RCC 7860 (cell line): ENCODE measurements at regions not wholly inside any gene's neighbourhood (a gene's known extent, or its start where the extent isn't known, plus 50 kb on each side); places are given as distances from the start of the nearest gene placed in this dataset.

ENCODE experiments used
- DNase-seq: peaks from one replicate; pipeline ENCODE4 v3.0.0-alpha.2; 2015; ENCODE audit warnings: low spot score
- FAIRE-seq: peaks from 2 replicates; lab custom pipeline; 2012; peaks lifted over from hg19 to GRCh38; lab: Jason Lieb, UNC

- DNase-seq = peak; percentile 74
- FAIRE-seq = peak; percentile 5
Observed at GRCh38 chr1:234755449-234755863, 145.5 kb upstream of the IRF2BP2 start.

DNA sequence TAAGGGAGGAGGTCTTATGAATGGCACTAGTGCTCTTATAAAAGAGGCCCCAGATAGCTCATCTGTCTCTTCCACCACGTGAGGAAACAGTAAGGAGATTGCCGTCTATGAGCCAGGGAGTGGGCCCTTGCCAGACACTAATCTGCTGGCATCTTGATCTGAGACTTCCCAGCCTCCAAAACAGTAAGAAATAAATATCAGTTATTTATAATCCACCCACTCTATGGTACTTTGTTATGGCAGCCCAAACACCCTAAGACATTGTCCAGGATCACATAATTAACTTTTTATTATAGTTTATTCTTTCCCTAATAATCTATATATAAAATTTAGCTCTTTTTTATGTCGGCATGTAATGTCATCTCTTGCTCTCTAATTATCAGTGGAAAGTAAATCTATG lies 144.0 kb upstream of the IRF2BP2 start:
- DNase-seq = no peak
- FAIRE-seq = no peak

DNA sequence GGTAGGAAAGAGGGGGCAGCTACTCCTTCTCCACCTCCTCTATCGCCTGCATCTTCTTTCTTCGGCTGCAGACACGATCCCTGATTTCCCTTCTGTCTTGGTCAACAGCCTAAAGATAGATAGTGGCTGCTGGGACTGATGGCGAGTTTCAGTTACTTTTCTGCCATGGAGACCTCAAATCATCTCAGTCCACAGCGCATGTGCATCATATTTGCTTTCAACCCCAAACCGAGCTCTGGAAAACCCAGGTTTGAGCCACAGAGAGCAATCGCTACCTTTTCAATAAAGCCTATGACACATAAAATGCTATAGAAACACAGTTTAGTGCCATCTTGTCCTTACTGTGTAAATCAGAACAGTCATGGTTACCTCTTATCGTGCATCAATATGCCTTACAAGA lies 142.9 kb upstream of the IRF2BP2 start:
- DNase-seq (no peak), FAIRE-seq (no peak)

- DNase-seq = no peak
- FAIRE-seq = no peak
Observed at GRCh38 chr1:234751678-234752077, 141.7 kb upstream of the IRF2BP2 start.

DNA sequence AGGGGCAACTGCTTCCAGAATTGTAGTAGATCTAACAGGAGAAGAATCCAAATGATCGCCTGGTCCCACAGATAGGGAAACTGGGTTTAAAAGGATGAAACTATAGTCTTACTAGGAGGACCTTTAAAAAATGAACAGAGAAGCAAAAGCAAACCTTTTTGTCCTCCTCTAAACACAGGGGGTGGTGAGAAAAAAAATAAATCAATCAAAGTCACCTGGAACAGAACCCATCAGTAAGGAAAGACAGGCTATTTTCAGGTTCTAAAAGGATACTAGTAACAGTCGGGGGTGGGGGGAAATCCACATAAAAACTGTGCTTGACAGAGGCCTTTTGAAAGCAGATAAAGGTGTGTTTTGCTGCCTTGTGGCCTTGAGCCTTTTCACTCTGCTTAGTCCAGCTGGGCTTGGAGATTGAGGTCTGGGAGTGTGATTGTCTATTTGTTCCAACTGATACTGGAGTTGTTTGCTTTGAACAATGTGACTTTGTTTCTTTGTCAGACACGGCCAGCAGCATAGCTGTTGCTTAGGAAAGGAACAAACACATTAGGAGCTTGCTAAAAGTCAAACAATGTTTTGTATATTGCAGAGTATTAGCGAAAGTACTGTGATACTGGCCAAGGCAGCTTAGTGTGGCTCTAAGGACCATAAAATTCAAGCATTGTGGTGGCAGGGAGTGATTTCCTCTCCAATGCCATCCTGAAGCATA lies 141.1 kb upstream of the IRF2BP2 start:
- no peak for FAIRE-seq

GRCh38 chr1:234748713-234749112 lies 138.7 kb upstream of the IRF2BP2 start:
- FAIRE-seq = no peak
- no peak for DNase-seq

More for the DNA sequence above, 141.1 kb upstream of the IRF2BP2 start:
- no peak for DNase-seq

- DNase-seq (no peak), FAIRE-seq (no peak)
Observed at GRCh38 chr1:234748066-234748465, 138.1 kb upstream of the IRF2BP2 start.

DNA sequence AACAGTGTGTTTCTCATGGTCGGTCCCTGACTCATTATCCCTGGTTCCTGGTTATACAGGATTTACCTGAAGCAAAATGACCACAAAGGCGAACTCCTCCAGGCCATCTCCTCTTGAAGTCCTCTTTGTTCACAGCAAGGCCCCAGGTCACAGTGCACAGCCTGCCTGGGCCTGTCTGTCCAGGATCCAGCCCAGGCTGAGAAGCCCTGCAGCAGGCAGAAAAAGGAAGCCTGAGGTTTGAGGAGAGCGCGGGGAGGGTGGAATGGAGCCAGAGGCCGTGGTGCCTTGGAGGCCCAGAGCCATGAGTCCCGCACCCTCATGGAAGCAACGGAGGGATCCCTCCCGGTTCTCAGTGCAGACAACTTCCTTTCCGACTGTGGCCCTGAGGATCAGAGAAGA lies 136.8 kb upstream of the IRF2BP2 start:
- FAIRE-seq = no peak
- no peak for DNase-seq

GRCh38 chr1:234745844-234746797 lies 136.1 kb upstream of the IRF2BP2 start:
- DNase-seq (peak; percentile 50), FAIRE-seq (no peak)

GRCh38 chr1:234745276-234745675 lies 135.3 kb upstream of the IRF2BP2 start:
- no peak for DNase-seq
- no peak for FAIRE-seq

DNA sequence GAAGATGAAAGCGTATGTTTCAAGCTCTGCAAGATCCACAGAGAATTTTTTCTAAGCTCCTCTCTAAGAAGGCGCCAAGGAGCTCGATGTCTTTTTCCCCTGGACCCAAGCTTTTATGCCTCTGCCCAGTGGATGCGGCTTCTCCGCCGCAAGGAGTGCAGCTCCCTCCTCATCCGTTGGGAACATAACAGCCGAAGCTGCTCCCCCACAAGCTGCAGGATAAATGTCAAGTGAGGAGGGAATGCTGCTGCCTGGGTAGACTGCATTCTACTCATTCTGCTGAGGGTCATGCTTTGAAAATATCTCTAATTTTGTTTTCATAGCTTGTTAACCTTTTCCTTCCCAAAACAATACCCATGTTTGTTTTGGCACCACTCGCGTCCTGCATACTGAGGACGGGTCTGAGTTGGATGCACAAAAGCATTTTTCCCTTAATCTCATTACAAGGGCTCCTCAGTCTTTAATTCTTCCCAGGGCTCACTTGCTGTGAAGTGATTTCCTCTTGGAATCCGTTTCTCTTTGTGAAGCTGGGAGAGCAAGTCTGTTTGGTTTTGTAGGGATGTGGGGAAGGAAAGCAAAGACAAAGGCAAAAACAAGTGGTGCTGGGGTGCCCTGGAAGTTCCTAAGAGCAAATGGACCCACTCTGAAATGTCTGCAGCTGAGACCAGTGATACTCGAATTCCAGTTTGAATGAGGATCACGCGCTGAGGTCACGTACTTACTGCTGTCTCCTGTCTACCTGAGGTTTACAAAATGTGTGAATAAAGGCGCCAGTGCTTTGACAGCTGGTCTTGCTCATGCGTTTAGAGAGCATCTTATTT lies 134.0 kb upstream of the IRF2BP2 start:
- FAIRE-seq = no peak
- no peak for DNase-seq

DNA sequence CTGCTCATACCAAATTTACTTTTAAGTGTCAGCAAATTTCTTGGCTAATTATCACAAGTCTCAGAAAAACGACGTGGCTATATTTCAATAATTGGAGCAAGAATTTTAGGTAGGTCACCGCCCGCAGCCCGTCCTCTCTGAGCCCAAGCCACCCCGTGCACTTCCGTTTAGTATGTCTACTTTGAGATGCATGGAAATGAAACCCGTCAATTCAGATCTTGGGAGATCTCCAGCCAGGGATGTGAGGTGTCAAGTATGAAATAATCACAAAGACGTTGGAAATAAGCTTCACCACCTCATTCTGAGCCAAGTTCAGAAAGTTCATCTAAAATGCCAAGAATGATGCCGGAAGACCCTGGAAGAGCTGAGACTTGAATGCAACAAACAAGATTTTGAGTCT lies 132.6 kb upstream of the IRF2BP2 start:
- no peak for FAIRE-seq
- DNase-seq = no peak

DNA sequence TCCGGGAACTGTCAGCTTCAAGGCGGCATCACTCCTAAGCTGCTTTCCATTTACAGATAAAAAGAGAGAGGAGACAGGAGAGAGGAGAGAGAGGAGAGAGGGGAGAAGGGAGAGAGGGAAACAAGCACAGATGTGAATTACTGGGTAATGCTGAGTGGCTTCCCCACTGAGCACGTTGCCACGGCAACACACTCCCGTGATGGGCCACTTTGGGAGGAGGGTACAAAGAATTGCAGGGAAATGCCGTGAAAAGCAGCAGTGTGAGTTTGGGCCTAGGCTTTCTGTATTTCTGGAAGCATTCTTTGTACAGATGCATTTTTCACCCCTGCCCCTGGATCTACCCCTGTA lies 128.0 kb upstream of the IRF2BP2 start:
- no peak for FAIRE-seq

GRCh38 chr1:234735916-234736315 lies 125.9 kb upstream of the IRF2BP2 start:
- FAIRE-seq (no peak), DNase-seq (no peak)

More for the DNA sequence above, 128.0 kb upstream of the IRF2BP2 start:
- no peak for DNase-seq

DNA sequence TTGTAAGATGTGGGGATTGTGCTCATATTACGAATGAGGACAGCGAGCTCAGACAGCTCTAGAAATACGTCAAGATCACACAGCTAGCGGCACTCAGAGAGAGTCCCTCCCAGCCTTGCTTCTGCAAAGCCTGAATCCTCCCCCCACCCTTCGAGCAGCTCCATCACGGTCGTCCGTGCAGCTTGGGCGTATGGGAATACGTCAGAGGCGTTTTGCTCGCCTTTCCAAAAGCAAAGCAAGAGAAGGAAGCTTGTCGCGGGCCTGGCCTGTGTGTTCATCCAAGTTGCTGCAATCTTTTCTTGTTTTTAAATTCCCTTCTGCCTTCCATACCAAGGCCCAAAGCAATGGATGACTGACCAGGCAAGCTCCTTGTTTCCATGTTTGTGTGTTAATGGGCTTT lies 125.5 kb upstream of the IRF2BP2 start:
- no peak for DNase-seq
- FAIRE-seq = no peak

GRCh38 chr1:234734869-234735268 lies 124.9 kb upstream of the IRF2BP2 start:
- no peak for FAIRE-seq
- no peak for DNase-seq

DNA sequence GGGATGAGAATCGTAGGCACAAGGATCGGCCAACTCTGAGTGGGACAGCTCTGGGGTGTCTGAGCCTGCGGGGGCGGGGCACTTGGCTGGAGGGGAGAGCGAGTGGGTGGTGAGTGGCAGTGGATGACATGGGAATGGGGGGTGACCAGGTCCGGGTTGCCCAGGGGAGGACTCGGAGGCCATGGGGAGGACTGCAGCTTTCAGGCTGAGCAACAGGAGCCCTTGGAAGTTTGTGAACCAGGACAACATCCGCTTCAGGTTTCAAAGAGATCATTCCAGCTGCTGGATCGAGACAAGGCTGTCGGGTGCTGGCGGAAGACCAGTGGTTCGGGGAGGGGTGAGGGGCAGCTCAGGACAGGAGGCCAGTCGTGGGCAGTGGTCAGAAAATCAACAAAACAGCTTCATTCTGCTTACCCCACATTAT lies 124.4 kb upstream of the IRF2BP2 start:
- FAIRE-seq = no peak

DNA sequence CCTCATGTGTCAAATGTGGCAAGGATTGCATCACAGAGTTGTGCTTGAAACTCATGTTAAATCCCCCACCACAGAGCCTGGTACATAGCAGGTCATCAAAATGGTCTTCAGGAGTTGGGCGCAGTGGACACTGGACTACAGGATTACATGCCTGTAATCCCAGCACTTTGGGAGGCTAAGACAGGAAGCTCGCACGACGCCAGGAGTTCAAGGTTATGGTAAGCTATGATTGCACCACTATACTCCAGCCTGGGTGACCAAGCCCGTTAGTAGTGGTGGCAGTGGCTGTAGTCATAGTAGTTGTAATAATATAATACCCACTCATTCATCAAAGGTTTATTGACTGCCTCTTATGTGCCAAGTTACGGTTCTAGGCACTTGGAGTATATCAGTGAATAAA lies 123.4 kb upstream of the IRF2BP2 start:
- FAIRE-seq (no peak), DNase-seq (no peak)

More for the DNA sequence above, 124.4 kb upstream of the IRF2BP2 start:
- no peak for DNase-seq

GRCh38 chr1:234732671-234733390 lies 122.9 kb upstream of the IRF2BP2 start:
- no peak for FAIRE-seq
- no peak for DNase-seq

GRCh38 chr1:234732260-234732659 lies 122.3 kb upstream of the IRF2BP2 start:
- FAIRE-seq (no peak), DNase-seq (no peak)
